ENCODE measurements at regions not wholly inside any gene's neighbourhood (a gene's known extent, or its start where the extent isn't known, plus 50 kb on each side); places are given as distances from the start of the nearest gene placed in this dataset.

GRCh38 chr13:82358284-82358683 lies 1524.0 kb downstream of the SLITRK1 start:
- WGBS, 2 donors (ENCODE audit: low coverage in 1 of 2): 60 to 62% methylated on average over 1 of the region's 1 CpG
- ATAC-seq: no peak
- Histone ChIP-seq H3K36me3 (no peaks in the 10 kb centered on the region), H3K27ac (no peak overlapping the region), H3K27me3 (no peaks in the 10 kb centered on the region), H3K9me3 (no peaks in the 10 kb centered on the region), H3K4me1 (no peaks in the 10 kb centered on the region), H3K4me3 (no peak overlapping the region)
- TF ChIP-seq CTCF (IDR thresholded peaks at IDR 0.05) (no peak), POLR2AphosphoS5 (IDR thresholded peaks at IDR 0.05) (no peak), POLR2A (IDR thresholded peaks at IDR 0.05) (no peak), EP300 (IDR thresholded peaks at IDR 0.05) (no peak)

- no peaks in the 10 kb centered on the region for H3K4me1 ChIP-seq
- H3K9me3 ChIP-seq: no peaks in the 10 kb centered on the region
- H3K27me3 ChIP-seq: no peaks in the 10 kb centered on the region
- H3K4me3 ChIP-seq: no peak overlapping the region
- 29 to 47% methylated on average over 5 of the region's 5 CpGs for WGBS, 2 donors (ENCODE audit: low coverage in 1 of 2)
- H3K27ac ChIP-seq: no peak overlapping the region
- no peak for ATAC-seq
- TF ChIP-seq POLR2A (IDR thresholded peaks at IDR 0.05) (no peak), CTCF (IDR thresholded peaks at IDR 0.05) (peak in 1 of 4 experiments; percentile 7)
- no peaks in the 10 kb centered on the region for H3K36me3 ChIP-seq
These were observed 1525.4 kb downstream of the SLITRK1 start for GRCh38 chr13:82356667-82357410.

GRCh38 chr13:82344867-82345266 lies 1537.4 kb downstream of the SLITRK1 start:
- H3K27ac ChIP-seq: no peak overlapping the region
- H3K9me3 ChIP-seq: no peaks in the 10 kb centered on the region
- TF ChIP-seq EP300 (IDR thresholded peaks at IDR 0.05): no peak
- TF ChIP-seq POLR2AphosphoS5 (IDR thresholded peaks at IDR 0.05): no peak
- TF ChIP-seq POLR2A (IDR thresholded peaks at IDR 0.05): no peak
- no peak for TF ChIP-seq CTCF (IDR thresholded peaks at IDR 0.05)
- H3K4me3 ChIP-seq: no peak overlapping the region
- ATAC-seq: no peak
- no peaks in the 10 kb centered on the region for H3K36me3 ChIP-seq
- no peaks in the 10 kb centered on the region for H3K4me1 ChIP-seq
- H3K27me3 ChIP-seq: no peaks in the 10 kb centered on the region
- WGBS, 2 donors (ENCODE audit: low coverage in 1 of 2): 75 to 79% methylated on average over 1 of the region's 1 CpG

GRCh38 chr13:82341116-82341515 lies 1541.2 kb downstream of the SLITRK1 start:
- no peaks in the 10 kb centered on the region for H3K4me1 ChIP-seq
- 82 to 84% methylated on average over 1 of the region's 1 CpG for WGBS, 2 donors (ENCODE audit: low coverage in 1 of 2)

More at GRCh38 chr13:82341116-82341515, 1541.2 kb downstream of the SLITRK1 start:
- Histone ChIP-seq H3K27ac (no peak overlapping the region), H3K27me3 (no peaks in the 10 kb centered on the region), H3K9me3 (no peaks in the 10 kb centered on the region), H3K4me3 (no peak overlapping the region), H3K36me3 (no peaks in the 10 kb centered on the region)
- no peak for ATAC-seq
- TF ChIP-seq EP300 (IDR thresholded peaks at IDR 0.05): no peak
- no peak for TF ChIP-seq POLR2AphosphoS5 (IDR thresholded peaks at IDR 0.05)
- TF ChIP-seq CTCF (IDR thresholded peaks at IDR 0.05): no peak
- TF ChIP-seq POLR2A (IDR thresholded peaks at IDR 0.05): no peak

Measured in gastroesophageal sphincter (tissue), 4 donors.